ENCODE measurements at regions not wholly inside any gene's neighbourhood (a gene's known extent, or its start where the extent isn't known, plus 50 kb on each side); places are given as distances from the start of the nearest gene placed in this dataset.

GRCh38 chr2:16507655-16508489 is 157.8 kb downstream of the CYRIA start:
- peak; percentile 16 for DNase-seq (ENCODE audit: low spot score)

- DNase-seq (ENCODE audit: low spot score) = no peak
These were observed 159.3 kb downstream of the CYRIA start for GRCh38 chr2:16506366-16506765.

- no peak for DNase-seq (ENCODE audit: low spot score)
These were observed 168.9 kb downstream of the CYRIA start for GRCh38 chr2:16496426-16497388.

GRCh38 chr2:16495509-16496208 is 170.0 kb downstream of the CYRIA start:
- no peak for DNase-seq (ENCODE audit: low spot score)

- DNase-seq (ENCODE audit: low spot score) = no peak
These were observed 170.7 kb downstream of the CYRIA start for GRCh38 chr2:16494836-16495508.

GRCh38 chr2:16493788-16494187 is 171.8 kb downstream of the CYRIA start:
- DNase-seq (ENCODE audit: low spot score) = no peak

- no peak for DNase-seq (ENCODE audit: low spot score)
These were observed 177.9 kb downstream of the CYRIA start for GRCh38 chr2:16487686-16488085.

GRCh38 chr2:16485251-16485650 is 180.4 kb downstream of the CYRIA start:
- no peak for DNase-seq (ENCODE audit: low spot score)

GRCh38 chr2:16482460-16482859 is 183.2 kb downstream of the CYRIA start:
- DNase-seq (ENCODE audit: low spot score) = no peak

GRCh38 chr2:16481351-16481750 is 184.3 kb downstream of the CYRIA start:
- DNase-seq (ENCODE audit: low spot score) = no peak

GRCh38 chr2:16479721-16480120 is 185.9 kb downstream of the CYRIA start:
- no peak for DNase-seq (ENCODE audit: low spot score)

GRCh38 chr2:16478434-16479210 is 187.0 kb downstream of the CYRIA start:
- DNase-seq (ENCODE audit: low spot score) = no peak

GRCh38 chr2:16477648-16478047 is 188.0 kb downstream of the CYRIA start:
- no peak for DNase-seq (ENCODE audit: low spot score)

GRCh38 chr2:16476866-16477265 is 188.8 kb downstream of the CYRIA start:
- DNase-seq (ENCODE audit: low spot score) = no peak

- no peak for DNase-seq (ENCODE audit: low spot score)
These were observed 189.6 kb downstream of the CYRIA start for GRCh38 chr2:16475986-16476567.

- no peak for DNase-seq (ENCODE audit: low spot score)
These were observed 190.0 kb downstream of the CYRIA start for GRCh38 chr2:16475586-16475985.

GRCh38 chr2:16473575-16473974 is 192.1 kb downstream of the CYRIA start:
- DNase-seq (ENCODE audit: low spot score) = no peak

GRCh38 chr2:16470936-16471490 is 194.6 kb downstream of the CYRIA start:
- DNase-seq (ENCODE audit: low spot score) = no peak

GRCh38 chr2:16466821-16467151 is 198.8 kb downstream of the CYRIA start:
- no peak for DNase-seq (ENCODE audit: low spot score)

- no peak for DNase-seq (ENCODE audit: low spot score)
These were observed 199.4 kb downstream of the CYRIA start for GRCh38 chr2:16466133-16466820.
